ENCODE measurements at regions not wholly inside any gene's neighbourhood (a gene's known extent, or its start where the extent isn't known, plus 50 kb on each side); places are given as distances from the start of the nearest gene placed in this dataset.
"Not testable (repeated sequence)": the region's sequence is repeated elsewhere in the genome, so short reads cannot be mapped to it uniquely, and the experiment has no call there.

- no peak overlapping the region for H3K4me3 ChIP-seq
- no peak overlapping the region for H3K27ac ChIP-seq
- intact Hi-C loops (cut with DNase I): no loop called here
- 79 to 82% methylated on average over 2 of the region's 2 CpGs for WGBS, 2 donors
- TF ChIP-seq EP300 (IDR thresholded peaks at IDR 0.05): no peak
- TF ChIP-seq, protein P1, sequence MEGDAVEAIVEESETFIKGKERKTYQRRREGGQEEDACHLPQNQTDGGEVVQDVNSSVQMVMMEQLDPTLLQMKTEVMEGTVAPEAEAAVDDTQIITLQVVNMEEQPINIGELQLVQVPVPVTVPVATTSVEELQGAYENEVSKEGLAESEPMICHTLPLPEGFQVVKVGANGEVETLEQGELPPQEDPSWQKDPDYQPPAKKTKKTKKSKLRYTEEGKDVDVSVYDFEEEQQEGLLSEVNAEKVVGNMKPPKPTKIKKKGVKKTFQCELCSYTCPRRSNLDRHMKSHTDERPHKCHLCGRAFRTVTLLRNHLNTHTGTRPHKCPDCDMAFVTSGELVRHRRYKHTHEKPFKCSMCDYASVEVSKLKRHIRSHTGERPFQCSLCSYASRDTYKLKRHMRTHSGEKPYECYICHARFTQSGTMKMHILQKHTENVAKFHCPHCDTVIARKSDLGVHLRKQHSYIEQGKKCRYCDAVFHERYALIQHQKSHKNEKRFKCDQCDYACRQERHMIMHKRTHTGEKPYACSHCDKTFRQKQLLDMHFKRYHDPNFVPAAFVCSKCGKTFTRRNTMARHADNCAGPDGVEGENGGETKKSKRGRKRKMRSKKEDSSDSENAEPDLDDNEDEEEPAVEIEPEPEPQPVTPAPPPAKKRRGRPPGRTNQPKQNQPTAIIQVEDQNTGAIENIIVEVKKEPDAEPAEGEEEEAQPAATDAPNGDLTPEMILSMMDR (IDR thresholded peaks at IDR 0.05): no peak
- no peak for TF ChIP-seq POLR2A (IDR thresholded peaks at IDR 0.05)
- no peak for TF ChIP-seq POLR2AphosphoS5 (IDR thresholded peaks at IDR 0.05)
- no peak for DNase-seq
- H3K36me3 ChIP-seq: no peaks in the 10 kb centered on the region
- no peaks in the 10 kb centered on the region for H3K9me3 ChIP-seq
- H3K4me1 ChIP-seq: no peaks in the 10 kb centered on the region
- H3K27me3 ChIP-seq: no peaks in the 10 kb centered on the region
Observed at GRCh38 chr3:22010997-22011396, 260.0 kb upstream of the ZNF385D start.

DNA sequence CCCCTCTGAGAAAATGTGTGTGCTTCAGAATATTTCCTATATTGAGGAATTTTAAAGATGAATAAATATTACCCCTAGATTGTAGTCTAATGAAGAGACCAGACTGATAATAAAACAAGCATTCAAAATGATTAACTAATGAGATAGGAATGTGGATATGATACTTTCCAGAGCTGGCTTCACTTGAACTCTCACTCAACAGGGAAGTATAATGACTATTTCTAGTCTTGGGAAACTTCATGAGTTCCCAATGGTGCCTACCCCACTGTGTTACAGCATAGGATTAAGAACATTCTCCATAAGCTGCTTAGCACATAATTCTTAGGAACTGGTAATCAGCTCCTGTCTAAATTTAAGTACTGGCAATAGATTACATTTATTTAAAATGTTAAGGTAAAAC lies 261.5 kb upstream of the ZNF385D start:
- Histone ChIP-seq H3K4me3 (no peak overlapping the region), H3K36me3 (no peaks in the 10 kb centered on the region), H3K27me3 (no peaks in the 10 kb centered on the region), H3K27ac (no peak overlapping the region), H3K9me3 (no peaks in the 10 kb centered on the region), H3K4me1 (no peaks in the 10 kb centered on the region)
- TF ChIP-seq EP300 (IDR thresholded peaks at IDR 0.05): no peak
- TF ChIP-seq POLR2A (IDR thresholded peaks at IDR 0.05): no peak
- TF ChIP-seq, protein P1 (IDR thresholded peaks at IDR 0.05): no peak
- intact Hi-C loops (cut with DNase I): no loop called here
- no peak for DNase-seq

DNA sequence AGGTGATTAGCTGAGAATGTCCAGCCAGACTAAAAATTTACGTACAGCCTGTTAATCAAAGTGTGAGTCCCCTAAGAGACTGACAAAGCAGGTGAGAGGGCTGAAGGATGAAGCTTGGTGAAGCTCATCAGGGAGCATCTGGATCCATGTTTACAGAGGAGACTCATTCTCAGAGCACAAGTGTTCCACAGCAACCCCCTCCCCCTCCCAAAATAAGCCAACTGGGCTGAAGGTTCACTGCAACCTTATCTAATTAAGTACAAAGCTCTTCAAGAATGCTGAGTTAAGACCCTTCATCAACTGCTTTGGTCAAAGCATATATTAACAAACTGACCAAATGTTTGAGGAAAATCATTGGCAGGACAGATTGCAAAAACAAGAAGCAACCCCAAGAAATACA lies 262.6 kb upstream of the ZNF385D start:
- H3K4me1 ChIP-seq: no peaks in the 10 kb centered on the region
- no peaks in the 10 kb centered on the region for H3K36me3 ChIP-seq
- H3K9me3 ChIP-seq: no peaks in the 10 kb centered on the region
- H3K27ac ChIP-seq: no peak overlapping the region
- 71 to 81% methylated on average over 1 of the region's 1 CpG for WGBS, 2 donors
- intact Hi-C loops (cut with DNase I): no loop called here
- TF ChIP-seq POLR2A (IDR thresholded peaks at IDR 0.05) (no peak), EP300 (IDR thresholded peaks at IDR 0.05) (no peak)
- H3K27me3 ChIP-seq: no peaks in the 10 kb centered on the region
- H3K4me3 ChIP-seq: no peak overlapping the region
- DNase-seq: no peak

- 35 to 65% methylated on average over 4 of the region's 4 CpGs for whole genome bisulfite sequencing, 2 donors
- Histone ChIP-seq H3K27me3 (no peaks in the 10 kb centered on the region), H3K36me3 (no peaks in the 10 kb centered on the region), H3K4me3 (no peak overlapping the region), H3K27ac (no peak overlapping the region), H3K4me1 (no peaks in the 10 kb centered on the region), H3K9me3 (no peaks in the 10 kb centered on the region)
- intact Hi-C loops (cut with DNase I): no loop called here
- no peak for TF ChIP-seq POLR2A (IDR thresholded peaks at IDR 0.05)
- TF ChIP-seq EP300 (IDR thresholded peaks at IDR 0.05): no peak
- TF ChIP-seq POLR2AphosphoS5 (IDR thresholded peaks at IDR 0.05): no peak
- TF ChIP-seq, protein P1 (IDR thresholded peaks at IDR 0.05): no peak
- DNase-seq: no peak
Observed at GRCh38 chr3:22016197-22016596, 265.2 kb upstream of the ZNF385D start.

- H3K36me3 ChIP-seq; H3K27ac ChIP-seq; H3K27me3 ChIP-seq; DNase-seq; intact Hi-C loops (cut with DNase I); H3K4me1 ChIP-seq; H3K9me3 ChIP-seq; H3K4me3 ChIP-seq: not testable (repeated sequence)
- 88 to 92% methylated on average over 5 of the region's 5 CpGs for WGBS, 2 donors
Observed at GRCh38 chr3:22024638-22025037, 273.6 kb upstream of the ZNF385D start.

- H3K36me3 ChIP-seq: no peaks in the 10 kb centered on the region
- intact Hi-C loops (cut with DNase I): no loop called here
- H3K4me3 ChIP-seq: no peak overlapping the region
- H3K27ac ChIP-seq: no peak overlapping the region
- peaks cover 0 to 7% (median 0%) of the 10 kb centered on the region in 4 donors for H3K9me3 ChIP-seq
- 82 to 88% methylated on average over 4 of the region's 4 CpGs for WGBS, 2 donors
- TF ChIP-seq POLR2A (IDR thresholded peaks at IDR 0.05) (no peak), EP300 (IDR thresholded peaks at IDR 0.05) (no peak)
- no peaks in the 10 kb centered on the region for H3K27me3 ChIP-seq
- no peak for DNase-seq
- H3K4me1 ChIP-seq: no peaks in the 10 kb centered on the region
Observed at GRCh38 chr3:22029480-22029879, 278.5 kb upstream of the ZNF385D start.
